WTC11 (cell line): ENCODE measurements at regions not wholly inside any gene's neighbourhood (a gene's known extent, or its start where the extent isn't known, plus 50 kb on each side); places are given as distances from the start of the nearest gene placed in this dataset.
"Not testable (repeated sequence)": the region's sequence is repeated elsewhere in the genome, so short reads cannot be mapped to it uniquely, and the experiment has no call there.

Experiments
- ATAC-seq: fragments of 200-7000 bp; cut with Tn5 transposase; 2 replicates; pipeline ENCODE4 v1.10.0; 2021; ENCODE audit warnings: mild to moderate bottlenecking, moderate library complexity
- CTCF ChIA-PET: fragments of 300-600 bp; sonication (Branson Sonifier 250); formaldehyde crosslinking; loops from one replicate; lab custom pipeline; 2021; ENCODE audit warnings: antibody characterized with exemption; lab: Charles Lee
- POLR2A ChIA-PET: fragments of 350-600 bp; sonication (Branson Sonifier 250); formaldehyde crosslinking; loops from one replicate; lab custom pipeline; 2021; ENCODE audit warnings: antibody characterized with exemption; lab: Charles Lee
- DNase-seq: peaks from one replicate; pipeline ENCODE4 v3.0.0; 2021; ENCODE audit warnings: low spot score
- H3K27ac Mint-ChIP-seq: 2 replicates; pipeline ENCODE4 v1.8.0; 2021; ENCODE audit warnings: mixed read lengths
- H3K27me3 Mint-ChIP-seq: 2 replicates; pipeline ENCODE4 v1.8.0; 2021; ENCODE audit warnings: low read depth, mild to moderate bottlenecking, moderate library complexity, mixed read lengths
- H3K36me3 Mint-ChIP-seq: 2 replicates; pipeline ENCODE4 v1.8.0; 2021; ENCODE audit warnings: mixed read lengths
- H3K4me1 Mint-ChIP-seq: 2 replicates; pipeline ENCODE4 v1.8.0; 2022; ENCODE audit warnings: mixed read lengths
- H3K4me3 Mint-ChIP-seq: 2 replicates; pipeline ENCODE4 v1.8.0; 2021; ENCODE audit warnings: mild to moderate bottlenecking, moderate library complexity, mixed read lengths
- H3K9me3 Mint-ChIP-seq: 2 replicates; pipeline ENCODE4 v1.8.0; 2021; ENCODE audit warnings: mixed read lengths
- ATF3 ChIP-seq: sonication (generic); formaldehyde crosslinking; conservative IDR thresholded peaks from 2 replicates; pipeline ENCODE4 v1.8.1; 2022; ENCODE audit warnings: mild to moderate bottlenecking, missing genetic modification reagents
- ATF6 ChIP-seq: sonication (generic); formaldehyde crosslinking; IDR thresholded peaks from 2 replicates; pipeline ENCODE4 v1.8.1; 2023; ENCODE audit warnings: mild to moderate bottlenecking, missing genetic modification reagents
- E2F5 ChIP-seq: sonication (generic); formaldehyde crosslinking; IDR thresholded peaks from 2 replicates; pipeline ENCODE4 v1.8.1; 2022; ENCODE audit warnings: mild to moderate bottlenecking, moderate library complexity, missing genetic modification reagents
- ELF4 ChIP-seq: sonication (generic); formaldehyde crosslinking; IDR thresholded peaks from 2 replicates; pipeline ENCODE4 v1.8.1; 2022; ENCODE audit warnings: low read depth, mild to moderate bottlenecking, moderate library complexity, missing genetic modification reagents
- ETV6 ChIP-seq: sonication (generic); formaldehyde crosslinking; IDR thresholded peaks from 2 replicates; pipeline ENCODE4 v1.8.1; 2022; ENCODE audit warnings: mild to moderate bottlenecking, missing genetic modification reagents
- GRHL2 ChIP-seq: fragments of 250-450 bp; sonication (Bioruptor Pico); IDR thresholded peaks from 2 replicates; pipeline ENCODE4 v1.8.0; 2022; ENCODE audit warnings: mild to moderate bottlenecking, moderate library complexity; ENCODE audit not compliant: insufficient replicate concordance, severe bottlenecking
- JAZF1 ChIP-seq: fragments of 250-450 bp; sonication (Bioruptor Pico); IDR thresholded peaks from 2 replicates; pipeline ENCODE4 v1.9.0; 2021; ENCODE audit warnings: moderate library complexity, mild to moderate bottlenecking, inconsistent platforms
- KAT7 ChIP-seq: sonication (generic); formaldehyde crosslinking; IDR thresholded peaks from 2 replicates; pipeline ENCODE4 v1.8.1; 2023; ENCODE audit warnings: missing genetic modification reagents, mild to moderate bottlenecking, borderline replicate concordance
- MLX ChIP-seq: sonication (generic); formaldehyde crosslinking; IDR thresholded peaks from 2 replicates; pipeline ENCODE4 v1.8.1; 2023; ENCODE audit warnings: mild to moderate bottlenecking, missing genetic modification reagents, moderate library complexity
- MXD4 ChIP-seq: fragments of 250-450 bp; sonication (Bioruptor Pico); IDR thresholded peaks from 2 replicates; pipeline ENCODE4 v1.8.0; 2021; ENCODE audit warnings: mild to moderate bottlenecking, moderate library complexity, borderline replicate concordance
- NR1H2 ChIP-seq: sonication (generic); formaldehyde crosslinking; IDR thresholded peaks from 2 replicates; pipeline ENCODE4 v1.9.0; 2021; ENCODE audit warnings: mild to moderate bottlenecking, moderate library complexity, missing genetic modification reagents
- NR2C2 ChIP-seq: sonication (generic); formaldehyde crosslinking; IDR thresholded peaks from 2 replicates; pipeline ENCODE4 v1.8.0; 2022; ENCODE audit warnings: mild to moderate bottlenecking, missing genetic modification reagents
- RORB ChIP-seq: fragments of 250-450 bp; sonication (Bioruptor Pico); IDR thresholded peaks from 2 replicates; pipeline ENCODE4 v1.9.0; 2021; ENCODE audit warnings: mild to moderate bottlenecking
- SOX15 ChIP-seq: fragments of 250-450 bp; sonication (Bioruptor Pico); IDR thresholded peaks from 2 replicates; pipeline ENCODE4 v1.9.0; 2021; ENCODE audit warnings: mild to moderate bottlenecking
- TEAD1 ChIP-seq: sonication (generic); formaldehyde crosslinking; IDR thresholded peaks from 2 replicates; pipeline ENCODE4 v1.8.0; 2022; ENCODE audit warnings: mild to moderate bottlenecking, missing genetic modification reagents
- TEAD4 ChIP-seq: sonication (generic); formaldehyde crosslinking; IDR thresholded peaks from 2 replicates; pipeline ENCODE4 v1.8.0; 2022; ENCODE audit warnings: mild to moderate bottlenecking, missing genetic modification reagents
- ZMAT4 ChIP-seq: fragments of 250-450 bp; sonication (Bioruptor Pico); IDR thresholded peaks from 2 replicates; pipeline ENCODE4 v1.9.0; 2021; ENCODE audit warnings: mild to moderate bottlenecking
- ZNF121 ChIP-seq: sonication (generic); formaldehyde crosslinking; IDR thresholded peaks from 2 replicates; pipeline ENCODE4 v1.8.0; 2023; ENCODE audit warnings: missing genetic modification reagents
- ZNF396 ChIP-seq: fragments of 250-450 bp; sonication (Bioruptor Pico); IDR thresholded peaks from 2 replicates; pipeline ENCODE4 v1.8.0; 2021; ENCODE audit warnings: mild to moderate bottlenecking, moderate library complexity, borderline replicate concordance
- TF ChIP-seq, protein P1 (sequence below): fragments of 250-450 bp; sonication (Bioruptor Pico); IDR thresholded peaks from 2 replicates; pipeline ENCODE4 v1.9.0; 2021; ENCODE audit warnings: moderate library complexity, mild to moderate bottlenecking, inconsistent platforms, borderline replicate concordance
- TF ChIP-seq, protein P2 (sequence below): sonication (generic); formaldehyde crosslinking; IDR thresholded peaks from 2 replicates; pipeline ENCODE4 v1.8.0; 2022; ENCODE audit warnings: missing genetic modification reagents
- TF ChIP-seq, protein P3 (sequence below): fragments of 250-450 bp; sonication (Bioruptor Pico); IDR thresholded peaks from 2 replicates; pipeline ENCODE4 v2.1.2; 2022; ENCODE audit warnings: mild to moderate bottlenecking, moderate library complexity

- TF ChIP-seq MLX (CRISPR knock-in tag) (no peak), E2F5 (CRISPR knock-in tag) (no peak), ATF6 (no peak), ELF4 (CRISPR knock-in tag) (no peak), TEAD1 (no peak), MXD4 (CRISPR knock-in tag) (no peak), RORB (CRISPR knock-in tag) (no peak)
These were observed 387.9 kb upstream of the TENM3 start (continued) for GRCh38 chr4:181855307-181855706.

DNA sequence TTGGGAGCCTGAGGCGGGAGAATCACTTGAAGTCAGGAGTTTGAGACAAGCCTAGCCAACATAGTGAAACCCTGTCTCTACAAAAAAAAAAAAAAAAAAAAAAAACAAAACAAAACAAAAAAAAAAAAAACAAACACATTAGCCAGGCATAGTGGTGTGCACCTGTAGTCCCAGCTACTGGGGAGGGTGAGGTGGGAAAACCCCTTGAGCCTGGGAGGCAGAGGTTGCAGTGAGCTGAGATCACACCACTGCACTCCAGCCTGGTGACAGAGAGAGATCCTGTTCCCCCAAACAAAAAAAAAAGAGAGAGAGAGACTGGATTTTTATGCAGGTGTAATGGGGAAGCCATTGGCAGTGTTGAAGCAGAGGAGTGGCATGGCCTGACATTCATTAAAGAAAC lies 385.7 kb upstream of the TENM3 start:
- CTCF ChIA-PET, DNase-seq, H3K27me3 Mint-ChIP-seq: not testable (repeated sequence)

DNA sequence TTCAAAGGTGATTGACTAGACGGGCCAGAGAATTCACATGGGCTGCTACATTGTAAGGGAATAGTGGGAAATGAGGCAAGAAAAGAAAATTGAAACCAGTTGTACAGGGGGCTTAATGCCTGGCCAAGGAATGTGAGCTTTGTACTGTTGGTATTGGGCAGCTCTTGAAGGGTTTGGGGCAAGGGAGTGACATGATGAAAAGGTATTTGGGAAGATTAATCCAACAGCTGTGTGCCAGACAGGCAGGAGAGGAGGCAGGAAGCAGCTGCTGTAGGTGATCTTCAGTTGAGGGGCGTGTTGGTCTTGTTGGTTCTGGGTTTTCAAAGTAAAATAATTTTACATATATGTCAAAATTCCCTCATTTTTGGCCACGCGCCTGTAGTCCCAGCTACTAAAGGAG lies 384.5 kb upstream of the TENM3 start:
- no peak overlapping the region for H3K4me3 Mint-ChIP-seq
- no peak overlapping the region for H3K27ac Mint-ChIP-seq
- H3K4me1 Mint-ChIP-seq: no peaks in the 10 kb centered on the region
- ChIA-PET CTCF (no interaction called here), POLR2A (no interaction called here)
- no peak for ATAC-seq
- no peak for DNase-seq
- no peaks in the 10 kb centered on the region for H3K27me3 Mint-ChIP-seq
- H3K36me3 Mint-ChIP-seq: no peaks in the 10 kb centered on the region
- H3K9me3 Mint-ChIP-seq: no peaks in the 10 kb centered on the region
- TF ChIP-seq RORB (CRISPR knock-in tag) (no peak), TEAD4 (CRISPR knock-in tag) (no peak), JAZF1 (CRISPR knock-in tag) (no peak), GRHL2 (CRISPR knock-in tag) (no peak), ZNF396 (CRISPR knock-in tag) (no peak), ZMAT4 (CRISPR knock-in tag) (no peak), ATF3 (CRISPR knock-in tag) (no peak), TEAD1 (no peak), SOX15 (CRISPR knock-in tag) (no peak), ETV6 (CRISPR knock-in tag) (no peak), MXD4 (CRISPR knock-in tag) (no peak), ZNF121 (CRISPR knock-in tag) (no peak), NR1H2 (CRISPR knock-in tag) (no peak), MLX (CRISPR knock-in tag) (no peak), NR2C2 (CRISPR knock-in tag) (no peak), KAT7 (CRISPR knock-in tag) (no peak)
- TF ChIP-seq, protein P1, sequence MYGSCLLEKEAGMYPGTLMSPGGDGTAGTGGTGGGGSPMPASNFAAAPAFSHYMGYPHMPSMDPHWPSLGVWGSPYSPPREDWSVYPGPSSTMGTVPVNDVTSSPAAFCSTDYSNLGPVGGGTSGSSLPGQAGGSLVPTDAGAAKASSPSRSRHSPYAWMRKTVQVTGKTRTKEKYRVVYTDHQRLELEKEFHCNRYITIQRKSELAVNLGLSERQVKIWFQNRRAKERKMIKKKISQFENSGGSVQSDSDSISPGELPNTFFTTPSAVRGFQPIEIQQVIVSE (CRISPR knock-in tag): no peak
- TF ChIP-seq, protein P2, sequence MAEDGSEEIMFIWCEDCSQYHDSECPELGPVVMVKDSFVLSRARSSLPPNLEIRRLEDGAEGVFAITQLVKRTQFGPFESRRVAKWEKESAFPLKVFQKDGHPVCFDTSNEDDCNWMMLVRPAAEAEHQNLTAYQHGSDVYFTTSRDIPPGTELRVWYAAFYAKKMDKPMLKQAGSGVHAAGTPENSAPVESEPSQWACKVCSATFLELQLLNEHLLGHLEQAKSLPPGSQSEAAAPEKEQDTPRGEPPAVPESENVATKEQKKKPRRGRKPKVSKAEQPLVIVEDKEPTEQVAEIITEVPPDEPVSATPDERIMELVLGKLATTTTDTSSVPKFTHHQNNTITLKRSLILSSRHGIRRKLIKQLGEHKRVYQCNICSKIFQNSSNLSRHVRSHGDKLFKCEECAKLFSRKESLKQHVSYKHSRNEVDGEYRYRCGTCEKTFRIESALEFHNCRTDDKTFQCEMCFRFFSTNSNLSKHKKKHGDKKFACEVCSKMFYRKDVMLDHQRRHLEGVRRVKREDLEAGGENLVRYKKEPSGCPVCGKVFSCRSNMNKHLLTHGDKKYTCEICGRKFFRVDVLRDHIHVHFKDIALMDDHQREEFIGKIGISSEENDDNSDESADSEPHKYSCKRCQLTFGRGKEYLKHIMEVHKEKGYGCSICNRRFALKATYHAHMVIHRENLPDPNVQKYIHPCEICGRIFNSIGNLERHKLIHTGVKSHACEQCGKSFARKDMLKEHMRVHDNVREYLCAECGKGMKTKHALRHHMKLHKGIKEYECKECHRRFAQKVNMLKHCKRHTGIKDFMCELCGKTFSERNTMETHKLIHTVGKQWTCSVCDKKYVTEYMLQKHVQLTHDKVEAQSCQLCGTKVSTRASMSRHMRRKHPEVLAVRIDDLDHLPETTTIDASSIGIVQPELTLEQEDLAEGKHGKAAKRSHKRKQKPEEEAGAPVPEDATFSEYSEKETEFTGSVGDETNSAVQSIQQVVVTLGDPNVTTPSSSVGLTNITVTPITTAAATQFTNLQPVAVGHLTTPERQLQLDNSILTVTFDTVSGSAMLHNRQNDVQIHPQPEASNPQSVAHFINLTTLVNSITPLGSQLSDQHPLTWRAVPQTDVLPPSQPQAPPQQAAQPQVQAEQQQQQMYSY: no peak
- TF ChIP-seq, protein P3, sequence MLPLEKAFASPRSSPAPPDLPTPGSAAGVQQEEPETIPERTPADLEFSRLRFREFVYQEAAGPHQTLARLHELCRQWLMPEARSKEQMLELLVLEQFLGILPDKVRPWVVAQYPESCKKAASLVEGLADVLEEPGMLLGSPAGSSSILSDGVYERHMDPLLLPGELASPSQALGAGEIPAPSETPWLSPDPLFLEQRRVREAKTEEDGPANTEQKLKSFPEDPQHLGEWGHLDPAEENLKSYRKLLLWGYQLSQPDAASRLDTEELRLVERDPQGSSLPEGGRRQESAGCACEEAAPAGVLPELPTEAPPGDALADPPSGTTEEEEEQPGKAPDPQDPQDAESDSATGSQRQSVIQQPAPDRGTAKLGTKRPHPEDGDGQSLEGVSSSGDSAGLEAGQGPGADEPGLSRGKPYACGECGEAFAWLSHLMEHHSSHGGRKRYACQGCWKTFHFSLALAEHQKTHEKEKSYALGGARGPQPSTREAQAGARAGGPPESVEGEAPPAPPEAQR (CRISPR knock-in tag): no peak

More for the DNA sequence above, 385.7 kb upstream of the TENM3 start:
- POLR2A ChIA-PET, H3K36me3 Mint-ChIP-seq, H3K4me1 Mint-ChIP-seq, H3K27ac Mint-ChIP-seq, H3K9me3 Mint-ChIP-seq, ATAC-seq, H3K4me3 Mint-ChIP-seq: not testable (repeated sequence)
